ENCODE measurements at regions not wholly inside any gene's neighbourhood (a gene's known extent, or its start where the extent isn't known, plus 50 kb on each side); places are given as distances from the start of the nearest gene placed in this dataset.

- no peaks in the 10 kb centered on the region for H3K9me3 Mint-ChIP-seq
- H3K27ac Mint-ChIP-seq: no peak overlapping the region
- H3K27me3 Mint-ChIP-seq (ENCODE audit: low read depth): peaks cover 28% of the 10 kb centered on the region
- peaks cover 8% of the 10 kb centered on the region for H3K4me1 Mint-ChIP-seq
- no peak overlapping the region for H3K4me3 Mint-ChIP-seq
- H3K36me3 Mint-ChIP-seq: no peaks in the 10 kb centered on the region
- no peak for TF ChIP-seq CTCF (IDR thresholded peaks at IDR 0.05; ENCODE audit: unreplicated experiment)
- DNase-seq (ENCODE audit: low spot score in 2 of 2, unreplicated experiment in 2 of 2): no peak
Observed at GRCh38 chr11:116274521-116274920, 498.3 kb downstream of the BUD13 start.

- Mint-ChIP-seq H3K27me3 (ENCODE audit: low read depth) (peaks cover 38% of the 10 kb centered on the region), H3K36me3 (no peaks in the 10 kb centered on the region), H3K4me3 (no peak overlapping the region), H3K9me3 (no peaks in the 10 kb centered on the region), H3K27ac (no peak overlapping the region), H3K4me1 (no peaks in the 10 kb centered on the region)
- TF ChIP-seq CTCF (IDR thresholded peaks at IDR 0.05; ENCODE audit: unreplicated experiment): no peak
- no peak for DNase-seq (ENCODE audit: low spot score in 2 of 2, unreplicated experiment in 2 of 2)
Observed at GRCh38 chr11:116272181-116272789, 500.5 kb downstream of the BUD13 start.

DNA sequence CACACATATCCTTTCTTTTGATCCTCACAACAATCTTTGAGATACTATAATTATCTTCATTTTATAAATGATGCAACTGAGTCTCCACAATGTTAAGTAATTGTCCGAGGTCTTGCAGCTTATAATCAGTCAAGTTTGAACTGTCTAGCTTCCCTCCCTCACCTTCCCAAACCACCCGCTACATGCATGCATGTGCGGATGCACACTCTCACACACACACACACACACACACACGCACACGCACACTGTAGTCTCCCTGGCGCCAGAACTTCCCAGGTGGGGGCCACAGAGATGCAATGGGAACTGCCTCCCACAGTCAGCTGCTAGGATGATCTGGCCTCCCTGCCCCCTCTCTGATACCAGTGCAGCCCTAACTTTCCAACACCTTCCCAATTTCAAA is 501.3 kb downstream of the BUD13 start:
- no peak for TF ChIP-seq CTCF (IDR thresholded peaks at IDR 0.05; ENCODE audit: unreplicated experiment)
- Mint-ChIP-seq H3K36me3 (no peaks in the 10 kb centered on the region), H3K27me3 (ENCODE audit: low read depth) (peaks cover 38% of the 10 kb centered on the region), H3K27ac (no peak overlapping the region), H3K9me3 (no peaks in the 10 kb centered on the region), H3K4me1 (no peaks in the 10 kb centered on the region), H3K4me3 (no peak overlapping the region)
- DNase-seq (ENCODE audit: low spot score in 2 of 2, unreplicated experiment in 2 of 2): no peak

GRCh38 chr11:116267146-116267545 is 505.6 kb downstream of the BUD13 start:
- no peaks in the 10 kb centered on the region for H3K4me1 Mint-ChIP-seq
- peaks cover 70% of the 10 kb centered on the region for H3K27me3 Mint-ChIP-seq (ENCODE audit: low read depth)
- H3K36me3 Mint-ChIP-seq: no peaks in the 10 kb centered on the region
- TF ChIP-seq CTCF (IDR thresholded peaks at IDR 0.05; ENCODE audit: unreplicated experiment): no peak
- no peak for DNase-seq (ENCODE audit: low spot score in 2 of 2, unreplicated experiment in 2 of 2)
- H3K4me3 Mint-ChIP-seq: no peak overlapping the region
- no peak overlapping the region for H3K27ac Mint-ChIP-seq
- H3K9me3 Mint-ChIP-seq: no peaks in the 10 kb centered on the region

- Mint-ChIP-seq H3K27me3 (ENCODE audit: low read depth) (peaks cover 77% of the 10 kb centered on the region), H3K4me3 (no peak overlapping the region), H3K27ac (no peak overlapping the region), H3K36me3 (no peaks in the 10 kb centered on the region), H3K9me3 (no peaks in the 10 kb centered on the region), H3K4me1 (peaks cover under 1% of the 10 kb centered on the region)
- no peak for DNase-seq (ENCODE audit: low spot score in 2 of 2, unreplicated experiment in 2 of 2)
- no peak for TF ChIP-seq CTCF (IDR thresholded peaks at IDR 0.05; ENCODE audit: unreplicated experiment)
Observed at GRCh38 chr11:116263770-116264169, 509.0 kb downstream of the BUD13 start.

DNA sequence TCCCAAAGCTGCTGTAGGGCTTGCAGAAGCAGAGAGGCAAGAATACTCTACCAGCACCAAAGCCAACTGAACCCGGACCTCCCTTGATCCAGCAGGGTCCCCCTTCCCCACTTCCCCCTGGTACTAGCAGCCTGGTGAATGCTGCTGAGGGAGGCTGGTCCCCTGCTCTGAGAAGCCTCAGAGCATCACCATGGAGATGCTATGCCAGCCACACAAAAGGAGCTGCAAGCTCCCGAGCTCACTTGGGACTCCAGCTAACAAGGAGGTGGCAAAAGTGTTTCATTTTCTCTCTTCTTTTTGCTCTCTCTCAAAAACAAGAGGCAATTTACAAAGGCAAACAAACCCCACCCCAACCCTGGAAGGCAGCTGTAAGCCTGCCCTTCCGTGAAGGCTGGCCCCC is 509.8 kb downstream of the BUD13 start:
- Mint-ChIP-seq H3K27me3 (ENCODE audit: low read depth) (peaks cover 71% of the 10 kb centered on the region), H3K27ac (no peak overlapping the region), H3K4me3 (no peak overlapping the region), H3K36me3 (no peaks in the 10 kb centered on the region), H3K4me1 (peaks cover 6% of the 10 kb centered on the region), H3K9me3 (no peaks in the 10 kb centered on the region)
- no peak for DNase-seq (ENCODE audit: low spot score in 2 of 2, unreplicated experiment in 2 of 2)
- no peak for TF ChIP-seq CTCF (IDR thresholded peaks at IDR 0.05; ENCODE audit: unreplicated experiment)

Data from mesothelial cell of epicardium (in vitro differentiated cells).